ENCODE measurements at regions not wholly inside any gene's neighbourhood (a gene's known extent, or its start where the extent isn't known, plus 50 kb on each side); places are given as distances from the start of the nearest gene placed in this dataset.

- no peak for TF ChIP-seq POLR2A (IDR thresholded peaks at IDR 0.05)
- TF ChIP-seq CTCF (IDR thresholded peaks at IDR 0.05) = no peak
- TF ChIP-seq EP300 (IDR thresholded peaks at IDR 0.05) = no peak
These were observed 138.9 kb upstream of the KLF14 start for GRCh38 chr7:130872756-130873448.

All from tibial nerve (tissue), 4 donors.